Esophagus (tissue), 2 donors: ENCODE measurements at regions not wholly inside any gene's neighbourhood (a gene's known extent, or its start where the extent isn't known, plus 50 kb on each side); places are given as distances from the start of the nearest gene placed in this dataset.

Experiments
- H3K27ac ChIP-seq, 2 donors: one replicate each; pipeline ENCODE4 v1.5.1; 2013; ENCODE audit warnings: low read depth in 2 of 2, mild to moderate bottlenecking in 2 of 2, inconsistent platforms in 1 of 2, low read length in 1 of 2, moderate library complexity in 1 of 2
- H3K27me3 ChIP-seq, 2 donors: one replicate each; pipeline ENCODE4 v1.6.1; 2013; ENCODE audit warnings: low read length in 2 of 2, control low read depth in 1 of 2, mild to moderate bottlenecking in 1 of 2; ENCODE audit not compliant: insufficient read depth in 2 of 2, control insufficient read depth in 1 of 2
- H3K36me3 ChIP-seq, 2 donors: one replicate each; pipeline ENCODE4 v1.6.1; 2013; ENCODE audit warnings: low read length in 1 of 2; ENCODE audit not compliant: control insufficient read depth in 2 of 2, insufficient read depth in 2 of 2
- H3K4me1 ChIP-seq, 2 donors: one replicate each; pipeline ENCODE4 v1.6.1; 2013; ENCODE audit warnings: low read length in 1 of 2; ENCODE audit not compliant: control insufficient read depth in 2 of 2, insufficient read depth in 2 of 2
- H3K4me3 ChIP-seq, 2 donors: one replicate each; pipeline ENCODE4 v1.5.1; 2013; ENCODE audit warnings: low read length in 2 of 2, mild to moderate bottlenecking in 2 of 2, low read depth in 1 of 2, moderate library complexity in 1 of 2
- H3K9me3 ChIP-seq, 2 donors: one replicate each; pipeline ENCODE4 v1.6.1; 2013; ENCODE audit warnings: mild to moderate bottlenecking in 2 of 2, low read depth in 1 of 2, low read length in 1 of 2, moderate library complexity in 1 of 2; ENCODE audit not compliant: control insufficient read depth in 2 of 2, insufficient read depth in 1 of 2
- WGBS, 2 donors: extraction: QIAGEN DNeasy Blood & Tissue Kit; methylation state at CpG; one replicate each; pipeline ENCODE4 v1.1.7; 2013; 5-methylcytosine and 5-hydroxymethylcytosine counted together
- donor health status: healthy with polysubstance abuse.
- donor health status: Bipolar disorder and iron deficiency.

DNA sequence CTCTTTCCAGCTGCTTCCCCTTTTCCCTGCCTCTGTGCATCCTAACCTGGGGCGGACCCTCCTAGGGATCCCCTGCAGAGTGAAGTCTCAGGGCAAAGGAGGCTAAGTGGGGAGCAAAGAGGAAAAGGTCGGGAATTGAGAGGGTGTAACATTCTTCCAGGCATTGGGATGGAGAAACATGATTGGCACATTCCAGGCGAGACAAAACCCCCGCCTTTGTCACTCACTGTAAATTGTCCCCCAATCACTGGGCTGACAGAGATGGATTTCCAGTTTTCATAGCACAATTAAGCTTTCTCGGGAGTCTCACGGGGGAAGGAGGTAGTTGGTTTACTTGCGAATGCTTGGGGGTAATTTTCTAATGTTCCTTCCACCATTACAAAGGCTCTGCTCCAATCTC lies 74.9 kb downstream of the MIAT start:
- Histone ChIP-seq H3K4me3 (no peak overlapping the region), H3K27ac (no peak overlapping the region), H3K9me3 (no peaks in the 10 kb centered on the region), H3K36me3 (peaks cover 2 to 10% of the 10 kb centered on the region in 2 donors), H3K4me1 (no peaks in the 10 kb centered on the region), H3K27me3 (no peaks in the 10 kb centered on the region)
- 88 to 94% methylated on average over 7 of the region's 7 CpGs for WGBS, 2 donors

DNA sequence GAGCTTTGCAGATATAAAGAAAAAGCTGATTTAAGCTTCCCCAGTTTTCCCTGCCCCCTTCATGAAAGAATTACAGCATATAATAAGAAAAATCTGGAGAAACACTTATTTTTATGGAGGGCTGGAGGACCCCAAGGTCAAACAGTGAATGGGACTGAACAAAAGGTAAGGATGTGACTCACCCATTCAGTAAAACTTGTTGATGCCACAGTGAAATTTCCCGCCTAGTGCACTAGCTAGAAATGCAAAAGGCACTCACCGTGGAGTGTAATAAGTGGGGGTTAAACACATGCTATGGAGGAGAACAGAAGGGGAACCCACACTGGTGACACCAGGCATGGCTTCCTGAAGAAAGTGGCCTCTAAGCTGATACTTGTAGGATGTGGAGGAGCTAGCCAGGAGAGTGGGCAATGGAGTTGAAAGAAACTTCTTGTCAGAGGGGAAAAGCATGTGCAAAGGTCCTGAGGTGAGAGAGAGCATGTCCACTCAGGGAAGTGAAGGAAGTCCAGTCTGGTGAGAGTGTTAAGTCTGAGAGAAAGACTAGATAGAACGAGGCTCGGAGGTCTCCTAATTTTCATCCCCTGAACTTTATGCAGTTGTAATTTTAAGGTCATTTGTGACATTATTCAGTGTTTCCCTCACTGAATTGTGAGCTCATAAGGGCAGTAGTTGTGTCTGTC lies 77.1 kb downstream of the MIAT start:
- H3K27ac ChIP-seq: no peak overlapping the region
- H3K9me3 ChIP-seq: no peaks in the 10 kb centered on the region
- no peak overlapping the region for H3K4me3 ChIP-seq
- H3K27me3 ChIP-seq: no peaks in the 10 kb centered on the region
- H3K36me3 ChIP-seq: peaks cover 2 to 8% of the 10 kb centered on the region in 2 donors
- no peaks in the 10 kb centered on the region for H3K4me1 ChIP-seq
- 90 to 92% methylated on average over 4 of the region's 4 CpGs for WGBS, 2 donors

- WGBS, 2 donors: 86 to 90% methylated on average over 3 of the region's 3 CpGs
- Histone ChIP-seq H3K9me3 (no peaks in the 10 kb centered on the region), H3K27ac (no peak overlapping the region), H3K4me1 (no peaks in the 10 kb centered on the region), H3K4me3 (no peak overlapping the region), H3K36me3 (peaks cover 2 to 8% of the 10 kb centered on the region in 2 donors), H3K27me3 (no peaks in the 10 kb centered on the region)
Measured at GRCh38 chr22:26735019-26735409, 77.6 kb downstream of the MIAT start.

DNA sequence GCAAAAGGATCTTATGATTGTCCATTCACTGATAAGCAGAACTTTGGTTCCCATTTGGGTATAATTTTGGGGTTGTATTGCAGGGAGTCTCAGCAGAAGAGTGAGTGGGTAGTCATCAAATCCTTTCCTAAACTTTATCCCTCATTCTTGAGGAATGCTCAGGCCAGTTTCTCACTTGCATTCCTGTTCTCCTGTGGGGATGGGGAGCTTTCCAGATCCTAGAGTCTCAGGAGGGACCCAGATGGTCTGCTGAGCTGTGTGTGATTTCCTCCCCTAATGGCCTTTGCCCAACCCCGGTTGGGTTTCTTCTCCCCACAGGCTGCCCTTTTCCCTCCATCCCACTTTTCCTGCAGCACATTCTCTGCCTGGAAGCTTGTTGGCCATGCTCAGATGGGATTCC lies 79.9 kb downstream of the MIAT start:
- WGBS, 2 donors: 84 to 95% methylated on average over 1 of the region's 1 CpG
- Histone ChIP-seq H3K27ac (no peak overlapping the region), H3K9me3 (no peaks in the 10 kb centered on the region), H3K4me1 (no peaks in the 10 kb centered on the region), H3K27me3 (no peaks in the 10 kb centered on the region), H3K36me3 (peaks cover 2 to 8% of the 10 kb centered on the region in 2 donors), H3K4me3 (no peak overlapping the region)

DNA sequence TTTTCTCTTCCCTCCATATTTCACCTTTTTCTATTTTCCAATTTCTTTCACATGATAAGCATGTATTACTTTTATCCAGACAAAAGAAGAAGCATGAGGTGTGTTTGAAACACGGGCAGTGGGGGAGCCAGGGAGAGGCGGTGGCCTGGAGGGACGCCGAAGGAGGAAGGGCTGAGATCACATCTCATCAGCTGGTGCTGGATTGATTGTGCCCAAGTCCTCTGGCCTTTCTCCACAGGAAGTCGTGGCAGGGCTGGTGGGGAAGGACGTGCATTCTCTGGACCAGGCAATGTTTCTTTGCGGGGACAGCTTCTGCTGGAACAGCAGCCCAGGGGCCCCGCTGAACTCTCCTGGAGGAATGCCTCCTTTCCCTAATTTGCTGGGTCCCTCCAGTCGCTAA lies 82.9 kb downstream of the MIAT start:
- WGBS, 2 donors: 72% methylated on average over 9 of the region's 9 CpGs

GRCh38 chr22:26743149-26743548 lies 85.8 kb downstream of the MIAT start:
- H3K36me3 ChIP-seq: peaks cover 0 to 2% of the 10 kb centered on the region in 2 donors
- H3K9me3 ChIP-seq: no peaks in the 10 kb centered on the region
- 90 to 91% methylated on average over 5 of the region's 5 CpGs for WGBS, 2 donors
- no peak overlapping the region for H3K27ac ChIP-seq
- H3K27me3 ChIP-seq: no peaks in the 10 kb centered on the region
- H3K4me1 ChIP-seq: no peaks in the 10 kb centered on the region
- no peak overlapping the region for H3K4me3 ChIP-seq

More for the DNA sequence above, 82.9 kb downstream of the MIAT start:
- Histone ChIP-seq H3K9me3 (no peaks in the 10 kb centered on the region), H3K4me3 (no peak overlapping the region), H3K36me3 (peaks cover 0 to 2% of the 10 kb centered on the region in 2 donors), H3K4me1 (no peaks in the 10 kb centered on the region), H3K27ac (no peak overlapping the region), H3K27me3 (no peaks in the 10 kb centered on the region)

DNA sequence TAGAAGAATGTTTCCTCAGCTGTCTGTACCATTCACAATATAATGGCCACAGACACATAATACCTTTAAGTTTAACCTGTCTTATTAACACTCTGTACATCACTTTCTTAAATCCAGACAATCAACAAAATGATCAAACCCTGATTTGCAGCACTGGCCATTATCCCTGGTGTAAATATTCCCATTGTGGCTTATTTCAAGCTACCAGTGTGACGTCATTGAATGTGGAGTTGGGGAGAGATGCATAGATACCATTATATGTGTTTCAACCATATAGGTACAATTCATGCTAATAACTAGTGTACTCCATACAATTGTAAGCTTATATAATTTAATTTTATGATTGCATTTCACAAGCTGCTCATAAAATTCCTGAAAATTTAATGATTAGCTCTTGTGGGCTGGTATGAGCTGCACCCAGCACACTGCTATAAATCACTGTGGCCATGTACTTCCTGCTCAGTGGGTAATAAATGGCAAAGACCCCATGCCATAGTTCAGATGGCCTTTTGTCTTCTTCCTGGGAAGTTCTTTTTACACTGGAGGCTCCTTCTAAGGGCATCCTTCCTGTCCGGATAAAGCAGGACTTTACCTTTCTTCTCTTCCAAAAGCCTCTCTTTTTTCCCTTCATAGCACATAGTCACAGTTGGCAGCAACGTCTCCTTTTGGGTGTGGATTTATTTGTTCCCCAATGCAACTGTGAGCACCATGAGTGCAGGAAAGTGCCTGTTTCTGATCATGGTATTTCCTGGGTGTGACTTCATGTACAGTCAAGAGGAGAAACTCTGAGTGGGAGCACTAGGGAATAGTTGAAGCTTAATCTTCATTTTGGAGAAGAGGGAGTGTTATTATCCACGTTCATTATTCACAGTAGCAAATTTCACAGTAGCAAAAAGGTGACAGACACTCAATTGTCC lies 87.8 kb downstream of the MIAT start:
- Histone ChIP-seq H3K4me1 (no peaks in the 10 kb centered on the region), H3K27ac (no peak overlapping the region), H3K9me3 (no peaks in the 10 kb centered on the region), H3K36me3 (peaks cover 0 to 2% of the 10 kb centered on the region in 2 donors), H3K27me3 (no peaks in the 10 kb centered on the region), H3K4me3 (no peak overlapping the region)
- 76 to 79% methylated on average over 4 of the region's 4 CpGs for WGBS, 2 donors

DNA sequence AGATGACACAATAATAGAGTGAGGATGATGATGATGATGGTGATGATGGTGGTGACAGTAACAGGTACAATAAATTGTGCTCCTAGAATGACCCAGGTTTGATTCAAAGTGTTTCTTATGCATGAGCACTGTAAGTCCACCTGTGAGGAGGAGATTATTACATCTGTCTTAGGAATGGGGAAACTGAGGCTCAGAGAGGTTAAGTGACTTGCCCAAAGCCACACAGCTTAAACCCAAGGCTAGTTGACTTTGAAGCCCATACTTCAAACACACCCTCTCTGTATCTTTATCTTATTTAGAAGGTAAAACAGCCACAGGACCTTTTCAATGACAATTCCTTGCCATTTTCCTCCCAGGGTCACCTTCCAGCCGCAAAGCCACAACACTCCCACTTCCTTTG lies 88.9 kb downstream of the MIAT start:
- 94 to 96% methylated on average over 1 of the region's 1 CpG for WGBS, 2 donors
- H3K9me3 ChIP-seq: no peaks in the 10 kb centered on the region
- no peak overlapping the region for H3K27ac ChIP-seq
- H3K27me3 ChIP-seq: no peaks in the 10 kb centered on the region
- H3K4me3 ChIP-seq: no peak overlapping the region
- no peaks in the 10 kb centered on the region for H3K36me3 ChIP-seq
- H3K4me1 ChIP-seq: no peaks in the 10 kb centered on the region

DNA sequence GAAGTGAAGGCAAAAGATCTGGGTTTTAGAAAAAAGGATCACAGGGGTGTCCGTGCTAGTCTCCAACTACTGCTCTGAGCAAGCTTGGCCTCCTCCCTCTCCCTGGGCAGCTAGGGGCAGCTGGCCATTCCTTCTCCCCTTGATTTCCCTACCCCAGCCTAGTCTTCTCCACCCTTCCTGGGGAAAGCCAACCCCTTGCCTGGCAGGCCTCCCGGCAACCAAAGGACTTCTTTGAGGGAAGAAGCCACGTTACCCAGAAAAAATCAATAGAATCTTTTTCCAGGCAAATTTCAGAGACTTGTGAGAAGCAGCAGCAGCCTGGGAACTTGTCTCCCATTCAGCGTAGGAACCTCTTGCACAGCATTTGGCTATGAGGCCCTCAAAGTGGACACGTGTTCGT lies 91.5 kb downstream of the MIAT start:
- H3K9me3 ChIP-seq: no peaks in the 10 kb centered on the region
- H3K27me3 ChIP-seq: no peaks in the 10 kb centered on the region
- H3K27ac ChIP-seq: no peak overlapping the region
- H3K4me3 ChIP-seq: no peak overlapping the region
- 75 to 76% methylated on average over 6 of the region's 6 CpGs for WGBS, 2 donors
- no peaks in the 10 kb centered on the region for H3K4me1 ChIP-seq
- no peaks in the 10 kb centered on the region for H3K36me3 ChIP-seq
